ENCODE measurements at regions not wholly inside any gene's neighbourhood (a gene's known extent, or its start where the extent isn't known, plus 50 kb on each side); places are given as distances from the start of the nearest gene placed in this dataset.

GRCh38 chr10:59109826-59110225, 66.6 kb upstream of the PHYHIPL start:
- intact Hi-C loops (cut with DNase I) = no loop called here
- TF ChIP-seq CTCF (IDR thresholded peaks at IDR 0.05) (no peak), POLR2A (IDR thresholded peaks at IDR 0.05) (no peak), POLR2AphosphoS5 (IDR thresholded peaks at IDR 0.05; ENCODE audit: insufficient read depth in 1 of 2, low read depth in 1 of 2) (no peak)

DNA sequence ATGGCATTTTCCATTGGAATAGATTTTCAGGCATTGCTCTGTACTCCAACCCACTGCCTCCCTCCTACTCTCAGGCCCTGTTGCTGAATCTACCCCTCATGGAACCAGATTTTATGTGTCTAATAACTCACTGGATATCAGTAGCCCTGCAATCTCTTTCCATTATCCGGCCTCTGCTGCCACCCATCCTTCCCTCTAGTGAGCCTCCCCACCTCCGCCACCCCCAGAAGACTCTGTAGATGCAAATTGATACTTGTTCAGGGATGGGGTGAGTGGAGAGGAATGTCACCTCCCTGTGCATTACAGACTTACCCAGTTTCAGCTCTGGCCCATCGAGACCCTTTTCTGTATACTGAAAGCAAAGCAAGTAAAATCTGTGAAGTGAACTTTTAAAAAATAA, 52.3 kb upstream of the PHYHIPL start:
- no peaks in the 10 kb centered on the region for H3K4me1 ChIP-seq
- H3K4me3 ChIP-seq = no peak overlapping the region
- H3K27me3 ChIP-seq = no peaks in the 10 kb centered on the region
- DNase-seq (ENCODE audit: extremely low spot score in 2 of 2) = no peak
- intact Hi-C loops (cut with DNase I) = no loop called here
- H3K27ac ChIP-seq = no peak overlapping the region
- H3K36me3 ChIP-seq = no peaks in the 10 kb centered on the region
- H3K9me3 ChIP-seq = no peaks in the 10 kb centered on the region
- TF ChIP-seq CTCF (IDR thresholded peaks at IDR 0.05) (no peak), POLR2AphosphoS5 (IDR thresholded peaks at IDR 0.05; ENCODE audit: insufficient read depth in 1 of 2, low read depth in 1 of 2) (no peak), POLR2A (IDR thresholded peaks at IDR 0.05) (no peak)

More at GRCh38 chr10:59109826-59110225, 66.6 kb upstream of the PHYHIPL start:
- H3K9me3 ChIP-seq = no peaks in the 10 kb centered on the region
- no peaks in the 10 kb centered on the region for H3K36me3 ChIP-seq
- H3K4me3 ChIP-seq = no peak overlapping the region
- peaks cover 5% of the 10 kb centered on the region for H3K4me1 ChIP-seq
- H3K27ac ChIP-seq = no peak overlapping the region
- H3K27me3 ChIP-seq = no peaks in the 10 kb centered on the region
- no peak for DNase-seq (ENCODE audit: extremely low spot score in 2 of 2)

DNA sequence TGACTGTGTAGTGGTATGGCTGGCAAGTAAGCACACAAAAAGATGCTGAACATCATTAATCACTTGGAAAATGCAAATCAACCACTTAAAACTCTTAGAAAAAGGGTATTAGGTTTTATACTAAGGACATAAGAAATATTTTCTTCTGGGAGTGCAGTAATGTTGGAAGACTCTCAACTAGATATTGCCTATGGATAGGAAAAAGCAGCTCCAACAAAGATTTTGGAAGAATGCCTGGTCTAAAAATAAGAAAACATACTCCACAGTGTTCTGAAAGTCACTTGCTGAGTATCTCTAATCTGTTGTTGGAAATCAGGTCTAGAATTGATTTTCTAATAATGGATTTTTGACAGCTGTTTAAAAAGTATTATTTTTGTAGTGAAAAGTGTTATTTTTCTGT, 50.8 kb upstream of the PHYHIPL start:
- Histone ChIP-seq H3K27ac (no peak overlapping the region), H3K36me3 (no peaks in the 10 kb centered on the region), H3K27me3 (no peaks in the 10 kb centered on the region), H3K4me1 (no peaks in the 10 kb centered on the region), H3K4me3 (no peak overlapping the region), H3K9me3 (no peaks in the 10 kb centered on the region)
- DNase-seq (ENCODE audit: extremely low spot score in 2 of 2) = no peak
- no peak for TF ChIP-seq CTCF (IDR thresholded peaks at IDR 0.05)
- no peak for TF ChIP-seq POLR2A (IDR thresholded peaks at IDR 0.05)
- TF ChIP-seq POLR2AphosphoS5 (IDR thresholded peaks at IDR 0.05; ENCODE audit: insufficient read depth in 1 of 2, low read depth in 1 of 2) = no peak
- intact Hi-C loops (cut with DNase I) = no loop called here

DNA sequence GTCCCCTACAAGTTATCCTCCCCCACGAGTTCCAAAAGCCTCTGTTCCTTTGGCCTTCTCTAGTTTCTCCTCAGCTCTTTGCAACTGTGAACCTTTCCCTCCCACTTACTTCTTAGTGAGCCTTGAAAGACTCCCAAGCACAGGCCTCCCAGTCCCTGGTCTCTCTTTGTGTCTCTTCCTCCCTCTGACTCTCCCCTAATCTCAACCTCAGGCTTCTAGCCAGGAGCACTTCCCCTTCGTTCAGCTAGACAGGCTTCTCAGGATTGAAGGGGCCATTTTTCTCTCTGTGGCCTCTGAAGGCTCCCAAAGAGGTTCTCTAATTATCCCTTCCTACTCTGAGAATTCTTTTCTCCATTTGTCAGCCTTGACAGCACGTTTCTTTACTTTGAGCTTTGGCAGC, 50.2 kb upstream of the PHYHIPL start:
- intact Hi-C loops (cut with DNase I) = no loop called here
- no peak overlapping the region for H3K27ac ChIP-seq
- H3K27me3 ChIP-seq = no peaks in the 10 kb centered on the region
- no peaks in the 10 kb centered on the region for H3K4me1 ChIP-seq
- H3K9me3 ChIP-seq = no peaks in the 10 kb centered on the region
- H3K4me3 ChIP-seq = no peak overlapping the region
- no peaks in the 10 kb centered on the region for H3K36me3 ChIP-seq
- DNase-seq (ENCODE audit: extremely low spot score in 2 of 2) = no peak
- no peak for TF ChIP-seq POLR2AphosphoS5 (IDR thresholded peaks at IDR 0.05; ENCODE audit: insufficient read depth in 1 of 2, low read depth in 1 of 2)
- TF ChIP-seq CTCF (IDR thresholded peaks at IDR 0.05) = no peak
- no peak for TF ChIP-seq POLR2A (IDR thresholded peaks at IDR 0.05)
